Stimulated activated CD8-positive, alpha-beta memory T cell treated with anti-CD3 and anti-CD28 coated beads, Interleukin-4, amount 100 ng/mL, for 48 hours (primary cell): ENCODE measurements at regions not wholly inside any gene's neighbourhood (a gene's known extent, or its start where the extent isn't known, plus 50 kb on each side); places are given as distances from the start of the nearest gene placed in this dataset.
"Not testable (repeated sequence)": the region's sequence is repeated elsewhere in the genome, so short reads cannot be mapped to it uniquely, and the experiment has no call there.

Source experiments
- DNase-seq: peaks from one replicate; pipeline ENCODE4 v3.0.0-alpha.2; 2020

DNA sequence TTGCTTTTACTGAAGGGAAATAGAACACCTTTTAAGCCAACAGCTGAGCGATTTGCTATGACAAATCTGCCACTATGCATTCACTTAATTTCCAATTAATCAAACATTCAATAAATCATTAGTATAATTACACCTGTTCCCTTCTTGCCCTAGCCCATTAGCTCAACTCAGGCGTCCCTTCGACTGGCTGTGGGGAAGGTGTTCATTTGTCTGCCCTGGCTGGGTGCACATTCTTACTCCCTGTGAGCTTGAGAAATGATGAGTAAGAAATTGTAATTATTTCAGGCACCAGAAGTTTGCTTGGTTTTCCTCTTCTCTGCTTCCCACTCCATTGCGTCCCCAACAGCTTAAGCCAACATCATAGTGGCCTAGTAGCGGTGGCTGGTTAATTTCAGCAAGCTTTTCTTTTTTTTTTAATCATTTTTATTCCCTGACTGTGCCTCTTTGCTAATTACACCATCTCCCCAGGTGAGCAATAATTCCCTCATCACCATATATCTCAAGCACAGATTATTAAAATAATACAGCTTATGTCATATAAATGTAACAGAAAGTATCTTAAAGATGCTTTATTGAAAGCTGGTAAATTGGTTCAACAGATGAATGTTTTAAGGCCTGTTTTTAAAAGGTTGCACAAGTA, 623.9 kb upstream of the RBFOX1 start:
- DNase-seq = no peak

DNA sequence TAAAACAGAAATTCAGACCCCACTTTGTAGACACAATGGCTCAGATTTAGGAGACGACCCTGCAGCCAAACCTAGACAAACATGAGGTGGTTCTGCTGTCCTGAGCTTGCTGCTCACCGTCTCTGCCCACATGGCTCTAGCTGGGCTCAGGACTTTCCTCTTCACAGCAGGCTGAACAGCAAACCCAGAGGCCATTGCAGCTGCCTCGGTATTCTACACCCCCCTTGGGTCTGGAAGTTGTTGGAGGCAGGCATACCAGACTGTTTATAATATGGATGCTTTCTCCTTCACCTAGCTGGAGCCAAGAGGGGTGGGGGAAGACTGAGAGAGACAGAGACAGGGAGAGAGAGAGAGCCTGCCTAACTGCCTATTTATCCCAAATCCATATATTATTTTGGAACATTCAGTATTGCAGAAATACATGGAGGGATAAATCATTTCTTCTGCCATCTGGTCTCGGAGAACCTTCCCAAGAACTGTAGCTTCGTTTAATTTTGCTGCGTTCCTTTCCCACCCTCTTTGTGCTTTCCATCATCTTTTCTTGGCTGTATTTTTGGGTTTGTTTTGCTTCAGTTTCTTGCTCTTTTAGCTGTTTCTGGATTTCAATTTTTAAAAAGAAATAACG, 628.2 kb upstream of the RBFOX1 start:
- no peak for DNase-seq

DNA sequence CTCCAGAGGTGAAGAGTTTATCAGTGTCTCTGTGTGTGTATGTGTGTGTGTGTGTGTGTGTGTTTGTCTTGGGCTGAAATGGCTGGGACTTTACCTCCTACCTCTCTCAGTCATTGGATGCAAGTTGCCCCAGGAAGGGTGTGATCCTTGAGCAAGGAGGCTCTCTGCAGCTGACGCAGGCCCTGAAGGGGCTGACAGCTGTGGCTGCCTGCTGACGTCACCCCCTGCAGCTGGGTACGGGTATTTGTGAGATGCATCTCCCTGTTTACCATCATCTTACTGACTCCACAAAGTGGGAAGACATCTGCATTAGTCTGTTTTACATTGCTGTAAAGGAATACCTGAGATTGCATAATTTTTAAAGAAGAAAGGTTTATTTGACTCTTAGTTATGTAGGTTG, 631.5 kb upstream of the RBFOX1 start:
- no peak for DNase-seq

DNA sequence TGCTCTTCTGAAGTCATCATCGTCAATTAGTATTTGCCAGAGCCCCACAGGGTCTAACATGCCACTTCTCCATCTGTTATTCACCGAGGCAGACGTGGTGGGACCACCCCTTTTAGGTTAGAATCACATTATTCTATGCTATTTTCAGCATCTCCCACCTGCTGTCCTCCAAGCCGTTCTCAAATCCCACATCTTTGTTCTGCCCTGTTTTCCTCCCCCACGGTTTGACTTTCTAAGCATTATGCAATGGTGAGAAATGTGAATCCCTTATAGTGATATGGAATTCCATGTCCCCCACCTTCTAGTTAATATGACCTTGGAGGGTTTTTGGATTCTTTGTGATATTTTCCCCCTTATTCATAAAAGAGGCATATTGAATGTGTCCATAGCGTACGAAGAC, 634.1 kb upstream of the RBFOX1 start:
- DNase-seq = no peak

DNA sequence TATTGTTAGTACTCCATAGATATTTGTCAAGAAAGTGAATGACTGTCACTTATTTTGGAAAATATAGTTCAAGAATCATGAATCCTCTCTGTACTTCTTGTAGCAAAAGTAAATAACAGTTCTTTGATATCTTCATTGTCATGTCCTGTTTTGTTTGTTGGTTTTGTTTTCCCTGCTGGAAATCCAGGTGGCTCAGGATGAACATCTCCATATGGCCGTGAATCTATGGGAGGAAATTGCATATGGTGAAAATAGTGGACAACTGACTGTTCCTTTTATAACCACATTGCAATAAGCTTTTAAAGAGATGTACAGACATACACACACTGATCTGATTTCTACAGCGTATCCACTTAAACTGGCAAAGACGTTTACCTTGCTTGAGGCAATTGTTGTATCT, 637.0 kb upstream of the RBFOX1 start:
- no peak for DNase-seq

DNA sequence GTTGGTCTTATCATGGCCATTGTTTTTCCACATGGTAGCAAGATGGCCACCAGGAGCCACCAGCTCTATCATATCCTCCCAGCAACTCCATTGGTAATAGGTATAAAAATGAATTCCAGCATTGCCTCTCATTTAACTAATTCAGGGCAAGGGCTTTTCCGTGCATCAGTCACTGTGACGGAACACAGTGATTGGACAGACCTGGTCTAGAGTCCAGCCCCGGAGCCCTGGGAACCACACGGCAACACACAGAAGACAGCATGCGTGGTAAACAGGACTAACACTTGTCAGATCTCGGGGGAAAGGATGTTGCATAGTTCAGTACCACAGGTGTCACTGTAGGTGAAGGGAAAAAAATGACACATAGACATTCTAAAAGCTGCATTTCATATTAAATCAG, 638.0 kb upstream of the RBFOX1 start:
- DNase-seq = no peak

DNA sequence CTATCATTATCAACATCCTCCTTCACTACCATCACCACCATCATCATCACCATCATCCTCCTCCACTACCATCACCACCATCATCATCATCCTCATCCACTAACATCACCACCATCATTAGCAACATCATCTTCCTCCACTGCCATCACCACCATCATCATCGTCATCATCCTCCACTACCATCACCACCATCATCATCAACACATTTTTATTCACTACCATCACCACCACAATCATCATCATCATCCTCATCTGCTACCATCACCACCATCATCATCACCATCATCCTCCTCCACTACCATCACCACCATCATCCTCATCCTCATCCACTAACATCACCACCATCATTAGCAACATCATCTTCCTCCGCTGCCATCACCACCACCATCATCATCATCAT, 639.2 kb upstream of the RBFOX1 start:
- not testable (repeated sequence) for DNase-seq

DNA sequence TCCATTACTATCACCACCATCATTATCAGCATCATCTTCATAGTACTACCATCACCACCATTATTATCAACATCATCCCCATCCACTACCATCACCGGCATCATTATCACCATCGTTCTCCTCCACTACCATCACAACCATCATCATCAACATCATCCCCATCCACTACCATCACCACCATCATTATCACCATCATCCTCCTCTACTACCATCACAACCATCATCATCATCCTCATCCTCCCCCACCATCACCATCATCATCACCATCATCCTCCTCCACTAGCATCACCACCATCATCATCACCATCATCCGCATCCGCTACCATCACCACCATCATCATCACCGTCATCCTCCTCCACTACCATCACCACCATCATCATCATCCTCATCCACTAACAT, 639.8 kb upstream of the RBFOX1 start:
- no peak for DNase-seq

DNA sequence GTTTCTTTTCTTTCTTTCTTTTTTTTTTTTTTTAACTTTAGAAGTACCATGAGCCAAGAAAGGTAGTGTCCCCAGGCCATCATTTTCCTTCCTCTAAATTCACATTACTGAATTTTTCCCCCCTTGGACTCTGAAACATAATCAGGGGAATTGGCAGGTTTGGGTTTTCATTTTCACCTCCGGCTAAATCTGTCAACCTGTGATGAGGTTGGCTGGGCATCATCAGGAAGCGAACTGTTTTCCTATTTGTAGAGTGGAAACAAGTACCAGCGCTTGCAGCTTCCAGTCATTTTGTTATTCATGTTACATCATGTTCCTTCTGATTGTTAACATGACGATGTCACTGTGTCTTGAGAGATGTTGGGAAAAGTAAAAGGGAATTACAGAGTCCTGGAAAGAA, 641.9 kb upstream of the RBFOX1 start:
- no peak for DNase-seq

DNA sequence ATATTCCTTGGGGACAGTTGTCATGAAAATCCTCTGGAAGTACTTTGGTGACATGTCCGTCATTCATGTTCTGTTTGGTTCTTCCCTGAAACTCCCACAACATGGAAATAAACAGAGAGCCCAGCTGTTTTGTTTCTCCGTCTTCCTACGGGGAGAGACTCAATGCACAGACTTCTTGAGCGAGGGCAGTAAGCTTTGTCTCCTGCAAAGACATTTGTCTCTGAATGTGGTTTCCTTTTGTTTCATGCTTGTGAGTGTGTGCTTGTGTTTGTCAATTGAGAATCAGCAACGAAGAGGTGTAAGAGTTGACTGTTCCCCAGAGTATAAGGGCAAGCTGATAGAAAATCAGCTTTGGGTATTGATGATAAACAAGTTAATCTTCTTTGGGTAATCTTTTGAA, 643.0 kb upstream of the RBFOX1 start:
- no peak for DNase-seq

DNA sequence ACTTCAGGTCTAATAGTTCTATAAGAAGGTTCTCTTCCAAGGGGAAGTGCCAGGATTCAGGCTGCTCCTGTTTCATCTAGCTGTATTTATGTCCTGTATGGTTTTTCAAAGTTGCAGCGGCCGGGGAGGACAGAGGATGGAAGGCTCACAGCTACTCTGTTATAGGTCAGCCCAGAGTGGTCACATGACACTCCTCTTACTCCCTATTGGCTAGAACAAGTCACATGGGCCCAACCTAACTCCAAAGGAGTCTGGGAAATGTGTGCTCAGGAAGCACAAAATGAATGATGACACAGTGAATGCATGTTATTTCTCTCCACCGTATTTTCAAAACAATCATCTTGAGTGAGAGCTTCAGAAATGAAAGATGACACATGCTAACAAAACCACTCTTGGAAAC, 645.1 kb upstream of the RBFOX1 start:
- DNase-seq = no peak

DNA sequence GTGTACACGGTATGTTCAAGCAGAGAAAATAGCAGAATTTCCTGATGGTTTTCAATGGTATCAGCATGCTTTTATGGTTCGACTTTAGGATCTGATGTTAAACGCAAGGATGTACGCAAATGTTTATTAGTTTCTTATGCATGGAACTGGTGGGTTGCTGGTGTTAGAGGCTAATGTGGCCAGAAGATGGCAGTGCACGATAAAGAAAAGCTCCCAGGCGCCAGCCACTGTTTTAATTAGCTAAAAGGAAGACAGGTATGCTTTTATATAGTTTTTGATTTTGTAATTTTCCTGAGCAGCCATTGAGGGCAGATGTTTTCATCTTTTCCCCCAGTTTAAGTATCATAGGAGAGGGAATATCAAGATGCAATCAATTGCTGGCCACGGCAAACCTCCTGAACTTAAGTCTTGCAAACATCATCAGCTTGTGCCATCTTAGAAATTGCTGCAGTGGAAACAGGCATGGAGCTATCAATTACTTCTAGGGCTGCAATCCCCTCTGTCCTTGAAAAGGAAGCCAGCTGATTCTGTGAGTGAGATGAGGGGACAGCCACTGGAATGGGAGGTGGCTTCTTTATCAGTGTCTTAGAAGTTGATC, 648.5 kb upstream of the RBFOX1 start:
- no peak for DNase-seq

DNA sequence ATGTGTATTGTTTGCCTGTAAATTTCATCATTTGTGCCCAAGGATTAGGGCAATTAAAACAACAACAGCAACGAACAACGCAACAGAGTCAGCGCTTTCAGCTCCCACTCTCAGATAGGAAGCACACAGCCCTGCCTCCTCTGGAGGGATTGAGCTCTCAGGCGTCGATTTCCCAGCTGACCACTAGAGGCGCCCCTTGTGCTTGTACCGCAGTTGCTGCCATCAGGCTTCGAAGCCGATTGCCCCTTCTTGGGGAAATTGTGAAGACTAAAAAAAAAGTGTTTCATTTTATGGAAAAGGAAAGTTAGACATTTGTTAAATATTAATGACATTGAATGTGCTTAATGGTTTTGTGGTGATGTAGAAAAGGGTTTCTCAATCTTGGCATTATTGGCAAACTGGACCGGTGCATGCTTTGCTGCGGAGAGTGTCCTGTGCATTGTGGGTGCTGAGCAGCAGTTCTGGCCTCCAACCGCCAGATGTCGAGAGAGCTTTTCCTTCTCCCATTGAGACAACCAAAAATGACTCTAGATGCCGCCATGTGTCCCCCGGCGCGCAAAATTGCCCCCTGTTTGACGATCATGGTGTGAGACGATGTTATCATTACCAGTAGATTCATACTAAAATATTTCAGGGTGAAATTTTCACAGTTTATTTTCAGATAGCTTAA, 650.4 kb upstream of the RBFOX1 start:
- peak; percentile 48 for DNase-seq

DNA sequence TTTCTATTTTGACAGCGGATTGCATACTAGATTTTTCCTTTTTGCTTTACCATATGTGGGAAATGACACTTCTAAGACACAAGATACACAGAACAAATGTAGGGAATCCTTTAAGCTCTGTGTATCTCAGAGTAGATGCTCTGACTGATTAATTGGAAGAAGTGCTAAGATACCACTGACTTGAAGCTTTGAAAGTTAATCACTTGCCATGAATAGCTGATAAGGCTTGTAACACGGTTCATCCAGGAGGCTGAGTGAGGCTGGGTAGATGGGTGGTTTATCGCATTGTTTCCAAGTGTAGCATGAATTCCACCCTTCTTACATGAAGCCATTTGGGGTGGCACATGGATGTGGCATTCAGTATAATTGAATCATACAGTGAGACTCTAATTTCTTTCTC, 654.1 kb upstream of the RBFOX1 start:
- no peak for DNase-seq

DNA sequence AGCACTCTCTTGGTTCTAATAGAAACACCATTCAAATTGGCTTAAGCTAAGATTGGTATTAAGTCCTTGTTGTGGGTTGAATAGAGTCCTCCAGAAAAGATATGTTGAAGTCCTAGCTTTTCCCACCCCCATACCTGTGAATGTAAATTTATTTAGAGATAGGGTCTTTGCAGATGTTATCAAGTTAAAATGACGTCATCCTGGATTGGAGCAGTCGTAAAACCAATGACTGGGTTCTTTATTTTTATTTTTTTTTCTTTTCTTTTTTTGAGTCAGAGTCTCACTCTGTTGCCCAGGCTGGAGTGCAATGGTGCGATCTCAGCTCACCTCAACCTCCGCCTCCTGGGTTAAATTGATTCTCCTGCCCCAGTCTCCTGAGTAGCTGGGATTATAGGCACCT, 658.6 kb upstream of the RBFOX1 start:
- no peak for DNase-seq

DNA sequence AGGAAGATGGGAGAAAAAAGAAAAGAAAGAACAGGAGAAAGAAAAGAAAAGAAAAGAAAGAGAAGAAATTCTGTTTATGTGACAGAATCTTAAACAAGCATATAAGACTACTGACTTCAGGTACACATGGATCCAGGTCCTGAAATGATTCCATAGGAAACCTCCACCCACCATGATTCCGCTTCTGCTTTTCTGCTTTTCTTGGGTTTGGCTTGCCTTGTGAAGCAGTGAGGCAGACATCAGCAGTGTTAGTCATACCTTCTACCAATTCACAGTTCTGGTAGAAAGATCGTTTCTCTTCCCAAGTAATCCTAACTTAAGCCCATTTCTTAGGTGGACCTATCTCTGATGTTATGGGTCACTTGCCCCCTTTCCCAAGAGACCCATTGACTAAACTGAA, 660.1 kb upstream of the RBFOX1 start:
- DNase-seq = no peak

DNA sequence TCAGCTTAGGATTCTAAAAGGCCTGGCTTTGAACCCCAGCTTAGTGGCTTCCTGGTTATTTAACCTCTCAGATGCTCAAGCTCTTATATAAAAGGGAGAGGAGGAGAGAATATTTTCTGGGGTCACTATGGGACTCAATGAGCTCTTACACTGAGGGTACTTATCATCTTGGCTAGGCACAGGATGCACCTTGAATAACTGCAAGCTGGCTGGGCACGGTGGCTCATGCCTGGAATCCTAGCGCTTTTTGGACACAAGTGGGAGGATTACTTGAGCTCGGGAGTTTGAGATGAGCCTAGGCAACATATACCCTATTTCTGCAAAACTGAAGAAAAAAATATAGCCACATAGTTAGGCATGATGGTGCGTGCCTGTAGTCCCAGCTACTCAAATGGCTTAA, 665.3 kb upstream of the RBFOX1 start:
- no peak for DNase-seq

DNA sequence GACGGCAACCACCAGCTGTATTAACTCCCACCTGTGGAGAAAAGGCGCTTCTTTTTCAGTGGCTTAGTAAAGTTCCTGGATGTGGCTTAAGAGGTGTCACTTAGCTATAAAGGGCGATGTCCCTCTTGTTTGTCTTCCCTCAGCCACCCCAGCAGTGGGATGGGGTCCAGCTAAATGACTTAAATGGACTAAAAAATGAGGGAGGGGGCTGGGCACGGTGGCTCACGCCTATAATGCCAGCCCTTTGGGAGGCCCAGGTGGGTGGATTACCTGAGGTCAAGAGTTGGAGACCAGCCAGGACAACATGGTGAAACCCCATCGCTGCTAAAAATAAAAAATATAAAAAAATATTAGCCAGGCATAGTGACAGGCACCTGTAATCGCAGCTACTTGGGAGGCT, 667.5 kb upstream of the RBFOX1 start:
- DNase-seq = no peak

DNA sequence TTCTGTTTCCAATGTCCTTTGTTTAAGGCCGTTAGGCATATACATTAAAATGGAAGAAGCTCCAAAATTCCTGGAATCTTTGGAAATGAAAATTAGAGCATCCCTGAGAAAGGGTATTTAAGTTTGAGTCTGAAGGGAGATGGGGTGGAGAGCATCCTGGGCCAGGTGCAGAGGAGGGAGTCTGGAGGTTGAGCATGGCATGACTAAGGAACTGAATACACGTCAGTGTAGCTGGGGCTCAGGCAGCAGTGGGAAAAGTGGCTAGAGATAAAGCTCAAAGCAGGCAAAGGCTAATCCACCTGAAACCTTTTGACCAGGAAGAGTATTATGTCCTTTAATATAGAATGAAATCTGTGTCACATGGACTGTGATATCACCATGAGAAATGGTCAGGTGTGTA, 669.0 kb upstream of the RBFOX1 start:
- no peak for DNase-seq

DNA sequence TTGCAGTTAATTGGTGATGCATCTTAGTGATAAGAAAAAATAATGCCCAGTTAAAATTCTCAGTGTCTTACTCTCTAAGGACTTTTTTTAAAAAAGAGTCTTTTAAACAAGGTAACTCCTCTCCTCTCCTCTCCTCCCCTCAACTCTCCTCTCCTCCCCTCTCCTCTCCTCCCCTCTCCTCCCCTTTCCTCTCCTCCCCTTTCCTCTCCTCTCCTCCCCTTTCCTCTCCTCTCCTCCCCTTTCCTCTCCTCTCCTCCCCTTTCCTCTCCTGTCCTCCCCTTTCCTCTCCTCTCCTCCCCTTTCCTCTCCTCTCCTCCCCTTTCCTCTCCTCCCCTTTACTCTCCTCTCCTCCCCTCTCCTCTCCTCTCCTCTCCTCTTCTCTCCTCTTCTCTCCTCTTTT, 675.9 kb upstream of the RBFOX1 start:
- DNase-seq = no peak

DNA sequence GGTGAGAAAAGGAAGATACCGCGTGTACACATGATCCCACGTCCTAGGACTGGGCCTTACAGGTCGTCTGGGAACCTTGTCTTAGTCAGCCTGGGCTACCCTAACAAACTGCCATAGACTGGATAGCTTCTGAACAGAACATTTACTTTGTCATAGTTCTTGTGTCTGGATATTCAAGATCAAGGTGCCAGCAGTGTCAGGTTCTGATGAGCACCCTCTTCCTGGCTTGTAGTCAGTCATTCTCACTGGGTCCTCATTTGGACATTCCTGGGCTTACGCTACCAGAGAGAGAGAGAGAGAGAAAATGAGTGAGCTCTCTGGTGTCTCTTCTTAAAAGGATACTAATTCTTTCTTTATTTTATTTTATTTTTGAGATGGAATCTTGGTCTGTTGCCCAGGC, 685.8 kb upstream of the RBFOX1 start:
- no peak for DNase-seq

DNA sequence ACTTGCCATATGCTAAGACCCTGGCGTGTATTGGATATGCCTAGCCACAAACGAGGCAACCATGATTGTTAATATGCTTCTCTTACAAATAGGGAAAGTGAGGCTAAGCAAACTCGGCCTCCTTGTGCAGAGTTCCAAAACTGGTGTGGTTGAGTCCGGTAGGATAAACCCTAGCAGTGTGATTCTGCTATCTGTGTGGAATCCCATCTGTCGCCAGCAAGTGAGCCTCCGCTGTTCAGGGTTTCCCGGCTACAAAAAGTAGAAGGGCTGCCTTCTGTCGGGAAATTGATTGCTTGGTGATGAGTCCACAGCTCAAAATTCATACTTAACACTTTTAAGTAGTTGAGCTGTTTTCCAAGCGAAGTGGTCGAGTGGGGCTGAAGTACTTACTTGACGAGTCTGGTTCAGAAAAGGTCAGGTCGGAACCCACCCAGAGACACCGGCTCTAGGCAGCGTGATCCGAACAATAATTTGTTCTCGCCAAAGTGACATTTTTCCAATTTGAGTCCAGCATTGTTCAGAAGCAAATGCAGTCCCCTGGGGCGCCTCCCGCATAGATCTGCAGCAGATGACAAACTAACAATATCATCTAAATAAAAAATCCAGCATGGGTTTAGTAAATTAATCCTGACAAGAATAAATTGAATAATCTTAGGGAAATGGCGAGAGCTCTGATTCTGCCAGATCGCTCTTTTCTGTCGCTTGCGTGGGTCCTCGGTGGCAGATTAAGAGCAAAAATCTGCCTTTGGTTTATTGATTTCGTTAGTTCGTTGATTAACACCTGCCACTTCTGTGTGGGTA, 686.7 kb upstream of the RBFOX1 start:
- no peak for DNase-seq

DNA sequence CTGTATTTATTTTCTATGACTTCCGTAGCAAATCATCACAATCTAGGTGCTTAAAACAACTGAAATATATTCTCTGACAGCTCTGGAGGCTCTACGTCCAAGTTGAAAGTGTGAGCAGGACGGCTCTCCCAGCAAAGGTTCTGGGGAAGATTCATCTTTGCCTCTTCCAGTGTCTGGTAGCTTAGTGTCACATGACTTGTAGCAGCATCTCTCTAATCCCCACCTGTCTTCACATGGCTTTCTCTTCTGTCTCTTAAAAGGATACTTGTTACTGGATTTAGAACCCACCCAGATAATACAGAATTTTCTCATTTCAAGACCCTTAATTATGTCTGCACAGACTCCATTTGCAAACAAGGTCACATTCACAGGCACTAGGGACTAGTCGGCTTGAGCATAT, 687.7 kb upstream of the RBFOX1 start:
- DNase-seq = no peak
